Bone marrow (tissue), 2 donors: ENCODE measurements at regions not wholly inside any gene's neighbourhood (a gene's known extent, or its start where the extent isn't known, plus 50 kb on each side); places are given as distances from the start of the nearest gene placed in this dataset.

Source experiments
- DNase-seq, 2 donors: peaks; one replicate each; lab custom pipeline; 2025; lab: John Stamatoyannopoulos, UW

DNA sequence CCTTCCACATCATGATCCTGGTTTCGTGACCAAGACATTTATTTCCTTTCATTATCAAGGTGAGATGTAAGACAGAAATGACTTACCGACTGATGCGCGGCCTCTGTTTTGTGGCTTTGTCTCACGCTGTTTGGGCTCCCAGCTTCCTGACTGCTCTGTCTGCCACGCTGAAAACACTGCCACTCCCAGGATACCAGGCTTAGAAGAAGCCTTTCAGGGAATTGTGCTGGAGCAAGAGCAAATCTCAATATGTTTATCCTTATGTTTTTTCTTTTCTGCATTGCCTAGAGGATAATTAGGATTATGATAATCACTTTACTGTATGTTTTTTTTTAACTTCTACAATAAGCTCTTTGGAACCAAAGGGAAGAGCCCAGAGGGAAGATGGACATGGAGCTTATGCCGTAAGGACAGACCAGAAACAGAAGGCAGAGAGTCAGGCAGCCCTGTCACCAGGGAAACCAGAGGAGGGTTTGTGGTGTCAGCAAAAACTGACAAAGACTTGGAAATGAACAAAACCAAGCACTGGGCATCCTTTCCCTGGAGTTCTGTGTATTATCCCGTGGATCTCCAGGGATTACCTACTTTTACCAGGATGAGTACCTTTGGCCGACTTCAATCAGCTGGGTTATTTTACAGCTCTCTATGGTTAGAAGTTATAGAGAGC is 68.2 kb upstream of the ISX start:
- no peak for DNase-seq

DNA sequence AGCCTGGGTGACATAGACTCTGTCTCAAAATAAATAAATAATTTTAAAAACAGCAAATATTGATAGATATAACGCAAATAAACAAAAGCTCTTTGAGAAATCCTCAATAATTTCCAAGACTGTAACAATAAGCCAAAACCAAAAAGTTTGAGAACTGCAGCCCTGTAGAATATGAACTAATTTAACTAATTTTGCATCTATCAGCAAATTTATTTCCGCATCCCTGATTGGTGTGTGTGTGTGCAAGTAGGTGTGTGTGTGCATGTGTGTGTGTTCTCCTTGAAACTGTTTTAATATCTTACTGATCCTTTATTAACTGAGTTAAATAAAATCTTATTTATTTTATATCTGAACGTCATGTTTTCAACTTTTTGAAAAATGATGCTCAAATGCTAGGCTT is 67.0 kb upstream of the ISX start:
- DNase-seq, result no peak

DNA sequence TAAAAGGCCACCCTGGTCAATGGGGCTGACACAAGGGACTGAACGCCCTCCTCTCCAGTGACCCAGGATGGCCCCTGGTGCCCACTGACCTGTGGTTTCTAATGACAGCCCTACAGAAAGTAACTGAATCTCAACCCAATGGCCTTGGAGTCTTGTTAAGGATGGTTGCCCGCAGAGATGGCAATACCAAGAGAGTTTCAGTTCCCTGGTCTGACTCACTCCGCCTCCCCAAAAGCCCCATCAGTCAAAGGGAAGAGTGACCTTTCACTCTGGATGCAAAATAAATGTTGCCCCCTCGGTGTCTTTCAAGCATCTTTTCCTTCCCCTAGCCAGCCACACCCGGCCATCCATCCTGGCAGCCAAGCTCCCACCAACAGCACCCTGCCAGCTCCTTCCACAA is 57.7 kb upstream of the ISX start:
- no peak for DNase-seq

DNA sequence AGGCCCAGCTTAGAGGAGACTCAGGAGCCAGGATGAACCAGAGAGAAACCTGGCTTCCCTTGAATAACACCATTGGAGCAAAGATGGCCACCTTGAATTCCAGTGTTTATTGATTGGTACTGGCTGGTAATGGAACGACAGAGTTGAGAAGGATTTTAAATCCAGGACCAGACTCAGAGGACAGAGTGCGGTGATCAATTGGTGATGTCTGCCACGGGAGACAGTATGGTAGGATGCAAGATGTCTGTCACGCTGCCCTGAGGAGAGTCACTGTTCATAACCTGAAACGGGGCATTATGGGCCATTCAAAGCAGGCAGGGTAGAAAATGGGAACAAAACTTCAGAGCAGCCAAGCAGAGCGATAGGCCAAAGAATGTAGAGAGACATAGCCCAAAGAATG is 55.4 kb upstream of the ISX start:
- DNase-seq, result no peak

DNA sequence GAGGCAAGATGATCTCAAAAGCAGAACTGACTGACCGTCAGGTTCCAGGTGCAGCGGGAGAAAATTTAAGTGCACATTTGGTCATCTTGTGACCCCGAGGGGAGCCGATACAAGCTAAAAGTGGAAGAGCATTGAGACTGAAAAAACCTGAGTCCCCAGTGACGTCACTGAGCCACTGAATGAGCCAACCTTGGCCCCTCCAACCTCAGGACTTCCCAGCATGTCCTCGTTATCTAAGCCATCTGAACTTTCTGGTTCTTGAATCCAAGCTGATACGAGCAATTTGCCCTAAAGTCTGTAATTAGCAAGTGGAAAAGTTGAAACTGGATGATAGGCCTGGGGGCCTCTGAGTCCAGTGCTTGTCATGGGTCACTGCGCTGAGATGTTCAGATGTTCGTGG is 51.1 kb upstream of the ISX start:
- DNase-seq, result no peak
